OCI-LY7 (cell line): ENCODE measurements at regions not wholly inside any gene's neighbourhood (a gene's known extent, or its start where the extent isn't known, plus 50 kb on each side); places are given as distances from the start of the nearest gene placed in this dataset.

Experiments
- BruUV-seq: library from RNA; stranded (reverse); fragments of 400-500 nt; replicated peaks from 2 replicates; lab custom pipeline; 2021; lab: Mats Ljungman, UMichigan
- CTCF ChIA-PET: fragments of 300-600 bp; sonication (Branson Sonifier 250); formaldehyde crosslinking; loops from one replicate; lab custom pipeline; 2022; ENCODE audit warnings: antibody characterized with exemption; ENCODE audit not compliant: unreplicated experiment; lab: Charles Lee
- POLR2A ChIA-PET: fragments of 300-600 bp; sonication (Branson Sonifier 250); formaldehyde crosslinking; loops from one replicate; lab custom pipeline; 2022; ENCODE audit warnings: antibody characterized with exemption; lab: Charles Lee
- DNase-seq: peaks from one replicate; pipeline ENCODE4 v3.0.0-alpha.2; 2015; ENCODE audit warnings: low spot score
- H2AFZ ChIP-seq: fragments of 200-600 bp; sonication (generic), shearing (Covaris generic); 2 replicates; pipeline ENCODE4 v1.6.1; 2014; ENCODE audit warnings: mild to moderate bottlenecking, antibody characterized with exemption, low read length, moderate library complexity
- H3K27ac ChIP-seq: fragments of 200-600 bp; sonication (generic); 2 replicates; pipeline ENCODE4 v1.5.1; 2014; ENCODE audit warnings: mixed run types, low read depth, mild to moderate bottlenecking, moderate library complexity, low read length, inconsistent platforms; ENCODE audit not compliant: poor library complexity, severe bottlenecking
- H3K36me3 ChIP-seq: fragments of 200-600 bp; sonication (generic); 2 replicates; pipeline ENCODE4 v1.6.1; 2014; ENCODE audit warnings: mild to moderate bottlenecking, antibody characterized with exemption, low read length, moderate library complexity, mixed read lengths; ENCODE audit not compliant: insufficient read depth
- H3K4me1 ChIP-seq: fragments of 200-600 bp; sonication (generic); 2 replicates; pipeline ENCODE4 v1.5.1; 2014; ENCODE audit warnings: mild to moderate bottlenecking, low read length; ENCODE audit not compliant: insufficient read depth, poor library complexity, severe bottlenecking
- H3K4me2 ChIP-seq: fragments of 200-600 bp; sonication (generic); 2 replicates; pipeline ENCODE4 v1.6.1; 2014; ENCODE audit warnings: mild to moderate bottlenecking, low read length
- H3K4me3 ChIP-seq: fragments of 200-600 bp; sonication (generic); 2 replicates; pipeline ENCODE4 v1.5.1; 2014; ENCODE audit warnings: mild to moderate bottlenecking, low read depth, low read length; ENCODE audit not compliant: poor library complexity, severe bottlenecking
- H3K79me2 ChIP-seq: fragments of 200-600 bp; sonication (generic); 2 replicates; pipeline ENCODE4 v1.6.1; 2016; ENCODE audit warnings: low read depth, mild to moderate bottlenecking, low read length, moderate library complexity, mixed read lengths; ENCODE audit not compliant: insufficient read depth
- H3K9me2 ChIP-seq: fragments of 200-600 bp; sonication (generic); 2 replicates; pipeline ENCODE4 v1.6.1; 2016; ENCODE audit warnings: mild to moderate bottlenecking, low read length, mixed read lengths; ENCODE audit not compliant: insufficient read depth
- H3K9me3 ChIP-seq: fragments of 200-600 bp; sonication (generic); 2 replicates; pipeline ENCODE4 v1.6.1; 2014; ENCODE audit warnings: mild to moderate bottlenecking, mixed run types, low read length, mixed read lengths
- H4K20me1 ChIP-seq: fragments of 200-600 bp; sonication (generic); 2 replicates; pipeline ENCODE4 v1.6.1; 2014; ENCODE audit warnings: mild to moderate bottlenecking, antibody characterized with exemption, low read length, moderate library complexity, mixed read lengths; ENCODE audit not compliant: insufficient read depth
- EZH2phosphoT487 ChIP-seq: fragments of 200-600 bp; sonication (generic); IDR thresholded peaks from 2 replicates; pipeline ENCODE4 v1.6.1; 2018; ENCODE audit warnings: low read depth, borderline replicate concordance, mild to moderate bottlenecking, mixed run types, antibody characterized with exemption, low read length, moderate library complexity, mixed read lengths
- intact Hi-C: fragments of 100-400 bp; cut with micrococcal nuclease; formaldehyde crosslinking; loops from one replicate; pipeline ENCODE4 v1.10.0; 2022; ENCODE audit not compliant: unreplicated experiment
- TF ChIP-seq, protein P1 (sequence below): fragments of 200-600 bp; sonication (generic); conservative IDR thresholded peaks from 2 replicates; pipeline ENCODE4 v1.5.1; 2014; ENCODE audit warnings: mild to moderate bottlenecking, antibody characterized with exemption, low read length, moderate library complexity, mixed read lengths

DNA sequence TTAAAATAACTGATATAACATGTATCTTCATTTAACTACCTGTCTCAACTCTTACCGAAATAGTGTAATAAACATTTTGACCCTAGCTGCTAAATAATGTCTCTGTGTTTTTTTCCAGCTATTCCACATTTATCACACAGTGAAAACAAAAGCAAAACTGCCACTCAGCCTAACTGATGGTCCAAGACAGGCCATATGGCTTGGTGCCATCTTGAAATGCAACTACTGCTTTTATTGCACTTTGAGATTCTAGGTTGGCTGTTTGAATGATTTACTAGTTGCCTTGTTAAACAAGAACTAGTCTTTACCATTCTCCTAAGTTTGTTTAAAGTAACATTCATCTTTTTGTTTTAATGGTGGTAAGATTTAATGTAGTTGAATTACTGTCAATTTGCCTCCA lies 739.8 kb downstream of the TFAP2A start:
- DNase-seq = no peak
- no peak overlapping the region for H3K4me3 ChIP-seq
- no peak overlapping the region for H2AFZ ChIP-seq
- no peak overlapping the region for H3K27ac ChIP-seq
- H4K20me1 ChIP-seq = no peaks in the 10 kb centered on the region
- no peaks in the 10 kb centered on the region for H3K79me2 ChIP-seq
- H3K4me2 ChIP-seq = no peak overlapping the region
- H3K36me3 ChIP-seq = no peaks in the 10 kb centered on the region
- POLR2A ChIA-PET = no interaction called here
- no peaks in the 10 kb centered on the region for H3K9me2 ChIP-seq
- intact Hi-C loops = no loop called here
- no peaks in the 10 kb centered on the region for H3K9me3 ChIP-seq
- CTCF ChIA-PET = no interaction called here
- TF ChIP-seq EZH2phosphoT487 = no peak
- TF ChIP-seq, protein P1, sequence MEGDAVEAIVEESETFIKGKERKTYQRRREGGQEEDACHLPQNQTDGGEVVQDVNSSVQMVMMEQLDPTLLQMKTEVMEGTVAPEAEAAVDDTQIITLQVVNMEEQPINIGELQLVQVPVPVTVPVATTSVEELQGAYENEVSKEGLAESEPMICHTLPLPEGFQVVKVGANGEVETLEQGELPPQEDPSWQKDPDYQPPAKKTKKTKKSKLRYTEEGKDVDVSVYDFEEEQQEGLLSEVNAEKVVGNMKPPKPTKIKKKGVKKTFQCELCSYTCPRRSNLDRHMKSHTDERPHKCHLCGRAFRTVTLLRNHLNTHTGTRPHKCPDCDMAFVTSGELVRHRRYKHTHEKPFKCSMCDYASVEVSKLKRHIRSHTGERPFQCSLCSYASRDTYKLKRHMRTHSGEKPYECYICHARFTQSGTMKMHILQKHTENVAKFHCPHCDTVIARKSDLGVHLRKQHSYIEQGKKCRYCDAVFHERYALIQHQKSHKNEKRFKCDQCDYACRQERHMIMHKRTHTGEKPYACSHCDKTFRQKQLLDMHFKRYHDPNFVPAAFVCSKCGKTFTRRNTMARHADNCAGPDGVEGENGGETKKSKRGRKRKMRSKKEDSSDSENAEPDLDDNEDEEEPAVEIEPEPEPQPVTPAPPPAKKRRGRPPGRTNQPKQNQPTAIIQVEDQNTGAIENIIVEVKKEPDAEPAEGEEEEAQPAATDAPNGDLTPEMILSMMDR = no peak
- no TSS peak for BruUV-seq
- no peaks in the 10 kb centered on the region for H3K4me1 ChIP-seq

DNA sequence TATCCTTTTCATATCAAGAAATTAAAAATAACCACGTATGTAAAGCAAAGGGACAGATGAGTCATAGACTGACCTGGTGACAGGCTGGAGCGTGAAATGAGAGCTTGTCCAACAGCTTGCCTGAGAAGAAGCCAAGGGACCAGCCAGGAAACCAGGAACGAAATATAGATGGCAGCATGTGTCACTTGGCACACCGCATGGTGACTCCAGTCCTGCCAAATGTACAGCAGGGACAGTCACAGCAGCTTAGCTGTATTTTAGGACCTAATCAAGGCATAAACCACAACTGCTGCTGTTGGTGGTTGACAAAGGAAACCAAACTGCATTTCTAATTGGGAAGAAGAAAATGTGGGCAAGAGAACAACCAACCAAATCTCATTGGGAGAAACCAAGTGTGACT lies 755.0 kb downstream of the TFAP2A start:
- TF ChIP-seq, protein P1 = no peak
- no peak for TF ChIP-seq EZH2phosphoT487
- no TSS peak for BruUV-seq
- Histone ChIP-seq H3K9me3 (no peaks in the 10 kb centered on the region), H2AFZ (no peak overlapping the region), H3K36me3 (no peaks in the 10 kb centered on the region), H3K27ac (no peak overlapping the region), H3K79me2 (no peaks in the 10 kb centered on the region), H3K4me3 (no peak overlapping the region), H4K20me1 (no peaks in the 10 kb centered on the region), H3K4me2 (no peak overlapping the region), H3K4me1 (no peaks in the 10 kb centered on the region), H3K9me2 (no peaks in the 10 kb centered on the region)
- POLR2A ChIA-PET = no interaction called here
- DNase-seq = no peak
- CTCF ChIA-PET = no interaction called here
- intact Hi-C loops = no loop called here

DNA sequence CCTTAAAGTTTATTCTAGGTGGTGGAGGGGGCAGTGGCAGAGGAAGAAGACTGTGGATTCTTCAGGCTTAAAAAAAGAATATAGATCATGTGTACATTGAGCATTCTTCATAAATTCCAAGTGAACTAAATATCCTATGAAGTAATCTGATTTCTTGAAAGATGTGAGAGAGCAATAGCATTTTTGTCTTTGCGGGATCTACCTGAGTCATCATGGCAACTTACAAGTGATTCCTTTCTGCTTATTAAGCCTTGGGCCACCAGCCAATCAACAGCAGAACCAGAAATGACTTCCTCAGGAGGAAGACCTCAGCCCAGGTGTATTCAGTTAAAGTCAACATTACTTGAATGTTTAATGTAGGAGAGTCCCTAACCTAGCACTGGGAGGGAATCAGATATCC lies 756.9 kb downstream of the TFAP2A start:
- no peak overlapping the region for H3K27ac ChIP-seq
- H3K79me2 ChIP-seq = no peaks in the 10 kb centered on the region
- BruUV-seq = no TSS peak
- no peaks in the 10 kb centered on the region for H4K20me1 ChIP-seq
- H3K36me3 ChIP-seq = no peaks in the 10 kb centered on the region
- no peaks in the 10 kb centered on the region for H3K4me1 ChIP-seq
- ChIA-PET POLR2A (interaction anchor here (0.6 to 0.8 kb wide), 2 partner anchors 17 to 68 kb away, joined by 3 to 8 read pairs; no protein-coding TSS in a partner anchor), CTCF (no interaction called here)
- H2AFZ ChIP-seq = no peak overlapping the region
- TF ChIP-seq, protein P1 = no peak
- no peak for TF ChIP-seq EZH2phosphoT487
- H3K9me3 ChIP-seq = no peaks in the 10 kb centered on the region
- no peak overlapping the region for H3K4me3 ChIP-seq
- H3K9me2 ChIP-seq = no peaks in the 10 kb centered on the region
- DNase-seq = no peak
- no peak overlapping the region for H3K4me2 ChIP-seq
- intact Hi-C loops = no loop called here
